Astrocyte of the cerebellum (primary cell): ENCODE measurements at regions not wholly inside any gene's neighbourhood (a gene's known extent, or its start where the extent isn't known, plus 50 kb on each side); places are given as distances from the start of the nearest gene placed in this dataset.
A peak's percentile ranks its signal among the peaks of the same experiment; 100 is the strongest.

ENCODE experiments used
- DNase-seq: peaks from one replicate; pipeline ENCODE4 v3.0.0-alpha.2; 2011; ENCODE audit warnings: low read depth
- H3K4me3 ChIP-seq: 2 replicates; pipeline ENCODE4 v1.5.1; 2011; ENCODE audit warnings: mild to moderate bottlenecking, low read depth, low read length, moderate library complexity
- in situ Hi-C: cut with HindIII; loops from 2 replicates; pipeline ENCODE4 v1.10.0; 2017; ENCODE audit warnings: low sequenced_read_pairs
- TF ChIP-seq, protein P1 (sequence below): IDR thresholded peaks from 2 replicates; pipeline ENCODE4 v1.5.1; 2012; ENCODE audit warnings: low read length, low read depth, moderate library complexity, mild to moderate bottlenecking; ENCODE audit errors: missing control alignments

DNA sequence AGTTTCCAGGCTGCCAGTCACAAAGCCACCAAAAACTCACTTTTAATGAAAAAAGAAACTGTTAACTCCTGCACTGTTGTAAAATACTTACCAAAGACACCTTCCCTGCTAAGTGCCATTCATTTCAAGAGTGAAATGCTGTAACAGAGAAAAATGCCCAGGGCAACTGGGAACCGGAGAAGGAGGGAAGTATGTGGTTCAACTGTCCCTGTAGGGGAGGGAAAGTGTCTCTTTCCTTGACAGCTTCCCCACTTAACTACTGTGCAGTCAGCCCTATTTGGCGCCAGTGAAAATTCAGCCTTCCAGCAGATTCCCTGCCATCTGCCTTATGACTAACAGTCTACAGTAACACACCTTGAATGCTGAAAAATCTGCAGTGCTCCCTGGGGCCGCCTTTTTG, 789.0 kb downstream of the DIAPH3 start:
- in situ Hi-C loops, result no loop called here
- H3K4me3 ChIP-seq, result no peak overlapping the region
- TF ChIP-seq, protein P1, sequence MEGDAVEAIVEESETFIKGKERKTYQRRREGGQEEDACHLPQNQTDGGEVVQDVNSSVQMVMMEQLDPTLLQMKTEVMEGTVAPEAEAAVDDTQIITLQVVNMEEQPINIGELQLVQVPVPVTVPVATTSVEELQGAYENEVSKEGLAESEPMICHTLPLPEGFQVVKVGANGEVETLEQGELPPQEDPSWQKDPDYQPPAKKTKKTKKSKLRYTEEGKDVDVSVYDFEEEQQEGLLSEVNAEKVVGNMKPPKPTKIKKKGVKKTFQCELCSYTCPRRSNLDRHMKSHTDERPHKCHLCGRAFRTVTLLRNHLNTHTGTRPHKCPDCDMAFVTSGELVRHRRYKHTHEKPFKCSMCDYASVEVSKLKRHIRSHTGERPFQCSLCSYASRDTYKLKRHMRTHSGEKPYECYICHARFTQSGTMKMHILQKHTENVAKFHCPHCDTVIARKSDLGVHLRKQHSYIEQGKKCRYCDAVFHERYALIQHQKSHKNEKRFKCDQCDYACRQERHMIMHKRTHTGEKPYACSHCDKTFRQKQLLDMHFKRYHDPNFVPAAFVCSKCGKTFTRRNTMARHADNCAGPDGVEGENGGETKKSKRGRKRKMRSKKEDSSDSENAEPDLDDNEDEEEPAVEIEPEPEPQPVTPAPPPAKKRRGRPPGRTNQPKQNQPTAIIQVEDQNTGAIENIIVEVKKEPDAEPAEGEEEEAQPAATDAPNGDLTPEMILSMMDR, result no peak
- no peak for DNase-seq

- TF ChIP-seq, protein P1, result no peak
- no peak overlapping the region for H3K4me3 ChIP-seq
- in situ Hi-C loops, result no loop called here
- DNase-seq, result no peak
These were observed 779.6 kb downstream of the DIAPH3 start for GRCh38 chr13:59384154-59384553.

- TF ChIP-seq, protein P1, result peak; percentile 94
- peak; percentile 71 for DNase-seq
- in situ Hi-C loops, result no loop called here
- H3K4me3 ChIP-seq, result no peak overlapping the region
These were observed 772.0 kb downstream of the DIAPH3 start for GRCh38 chr13:59391696-59392095.

- no peak overlapping the region for H3K4me3 ChIP-seq
- in situ Hi-C loops, result no loop called here
- no peak for DNase-seq
- TF ChIP-seq, protein P1, result no peak
These were observed 771.4 kb downstream of the DIAPH3 start for GRCh38 chr13:59392328-59392727.

DNA sequence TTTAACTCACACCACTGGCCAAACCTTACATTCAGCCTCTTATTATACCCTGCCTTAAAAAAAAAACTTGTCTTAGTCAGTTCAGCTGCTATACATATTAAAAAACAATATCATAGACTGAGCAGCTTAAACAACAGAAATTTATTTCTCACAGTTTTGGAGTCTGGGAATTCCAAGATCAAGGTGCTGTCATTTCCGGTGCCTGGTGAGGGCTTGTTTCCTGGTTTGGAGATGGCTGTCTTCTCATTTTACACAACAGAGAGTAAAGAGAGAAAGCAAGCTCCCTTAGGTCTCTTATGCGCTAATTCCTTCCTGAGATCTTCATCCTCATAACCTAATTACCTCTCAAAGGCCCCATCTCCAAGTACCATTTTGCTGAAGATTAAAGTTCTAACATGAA, 769.2 kb downstream of the DIAPH3 start:
- no peak overlapping the region for H3K4me3 ChIP-seq
- no peak for DNase-seq
- in situ Hi-C loops, result no loop called here
- TF ChIP-seq, protein P1, result no peak

- in situ Hi-C loops, result no loop called here
- TF ChIP-seq, protein P1, result no peak
- no peak overlapping the region for H3K4me3 ChIP-seq
- DNase-seq, result no peak
These were observed 765.6 kb downstream of the DIAPH3 start for GRCh38 chr13:59398127-59398526.

DNA sequence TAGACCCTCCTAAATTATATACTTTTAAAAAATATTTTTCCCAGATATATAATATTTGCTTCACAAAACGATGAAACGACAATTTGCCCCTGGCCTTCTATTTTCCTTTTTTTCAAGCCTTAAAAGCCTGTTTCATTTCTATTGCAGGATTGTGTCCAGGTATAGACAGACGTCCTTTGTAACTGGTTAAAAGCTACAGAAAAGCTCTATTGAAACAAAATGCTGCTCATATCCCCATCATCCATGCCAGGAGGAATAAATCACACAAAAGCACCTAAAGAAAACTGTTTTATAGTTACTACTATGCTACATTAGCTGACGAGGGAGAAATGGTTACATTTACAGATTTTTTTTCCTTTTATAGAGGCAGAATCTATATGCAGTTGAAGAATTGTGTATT, 765.1 kb downstream of the DIAPH3 start:
- H3K4me3 ChIP-seq, result no peak overlapping the region
- DNase-seq, result no peak
- TF ChIP-seq, protein P1, result no peak
- in situ Hi-C loops, result no loop called here
